ENCODE measurements at regions not wholly inside any gene's neighbourhood (a gene's known extent, or its start where the extent isn't known, plus 50 kb on each side); places are given as distances from the start of the nearest gene placed in this dataset.

GRCh38 chr14:104520620-104521410 lies 58.7 kb upstream of the C14orf180 start:
- TF ChIP-seq CREB1 (CRISPR knock-in tag; IDR thresholded peaks at IDR 0.05) (no peak), CTCF (IDR thresholded peaks at IDR 0.05) (no peak), NR1H2 (CRISPR knock-in tag; IDR thresholded peaks at IDR 0.05) (no peak), E2F1 (CRISPR knock-in tag; IDR thresholded peaks at IDR 0.05) (no peak), E2F5 (CRISPR knock-in tag; IDR thresholded peaks at IDR 0.05) (no peak), E2F4 (CRISPR knock-in tag; IDR thresholded peaks at IDR 0.05; ENCODE audit: borderline replicate concordance, low read depth) (no peak), FOXP1 (CRISPR knock-in tag; IDR thresholded peaks at IDR 0.05; ENCODE audit: borderline replicate concordance) (no peak), ATF2 (CRISPR knock-in tag; IDR thresholded peaks at IDR 0.05; ENCODE audit: borderline replicate concordance, low read depth) (no peak), SP1 (CRISPR knock-in tag; conservative IDR thresholded peaks at IDR 0.05) (no peak)

Data from WTC11 (cell line).